ENCODE measurements at regions not wholly inside any gene's neighbourhood (a gene's known extent, or its start where the extent isn't known, plus 50 kb on each side); places are given as distances from the start of the nearest gene placed in this dataset.

- Histone ChIP-seq H3K27ac (ENCODE audit: low read length) (no peak overlapping the region), H3K27me3 (ENCODE audit: insufficient read depth, low read length) (no peaks in the 10 kb centered on the region), H3K4me3 (ENCODE audit: low read length) (no peak overlapping the region)
Measured at GRCh38 chr9:73470766-73471165, 319.1 kb downstream of the ANXA1 start.

DNA sequence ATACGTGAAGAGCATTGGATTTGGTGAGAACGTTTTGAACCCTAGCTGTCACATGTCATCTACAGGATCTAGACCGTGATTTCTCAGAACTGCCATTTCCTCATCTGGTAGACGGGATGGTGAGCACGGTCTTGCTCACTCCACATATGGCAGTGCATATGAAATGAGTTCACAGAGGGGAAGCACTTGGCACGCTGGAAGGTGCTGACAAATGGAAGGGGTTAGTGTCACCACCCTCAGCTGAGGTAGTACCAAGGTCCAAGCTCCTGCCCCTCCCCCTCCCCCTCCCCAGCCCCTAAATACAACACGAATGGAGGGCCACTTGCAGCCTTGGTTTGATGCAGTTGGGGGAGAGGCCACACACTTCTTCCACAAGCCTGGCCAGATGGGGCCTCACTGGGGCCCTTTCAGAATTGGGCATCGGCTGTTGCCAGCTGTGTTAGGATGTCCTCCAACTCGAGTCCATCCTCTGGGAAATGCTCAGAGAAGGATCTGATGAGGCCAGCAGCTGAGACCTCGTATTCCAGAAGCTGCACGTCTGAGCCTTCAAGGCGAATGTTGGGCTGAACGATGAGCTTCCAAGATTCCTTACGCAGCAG, 322.4 kb downstream of the ANXA1 start:
- Histone ChIP-seq H3K36me3 (ENCODE audit: insufficient read depth, low read depth, low read length) (no peaks in the 10 kb centered on the region), H3K27ac (ENCODE audit: low read length) (no peak overlapping the region), H3K4me1 (ENCODE audit: insufficient read depth, low read length) (no peaks in the 10 kb centered on the region), H3K9me3 (ENCODE audit: insufficient read depth, low read depth, low read length) (no peaks in the 10 kb centered on the region), H3K9ac (ENCODE audit: low read depth, low read length) (no peak overlapping the region), H3K27me3 (ENCODE audit: insufficient read depth, low read length) (no peaks in the 10 kb centered on the region), H3K4me3 (ENCODE audit: low read length) (no peak overlapping the region)

More at GRCh38 chr9:73470766-73471165, 319.1 kb downstream of the ANXA1 start:
- Histone ChIP-seq H3K9ac (ENCODE audit: low read depth, low read length) (no peak overlapping the region), H3K36me3 (ENCODE audit: insufficient read depth, low read depth, low read length) (no peaks in the 10 kb centered on the region), H3K4me1 (ENCODE audit: insufficient read depth, low read length) (no peaks in the 10 kb centered on the region), H3K9me3 (ENCODE audit: insufficient read depth, low read depth, low read length) (no peaks in the 10 kb centered on the region)

GRCh38 chr9:73474625-73475024, 323.0 kb downstream of the ANXA1 start:
- Histone ChIP-seq H3K4me1 (ENCODE audit: insufficient read depth, low read length) (no peaks in the 10 kb centered on the region), H3K9me3 (ENCODE audit: insufficient read depth, low read depth, low read length) (no peaks in the 10 kb centered on the region), H3K9ac (ENCODE audit: low read depth, low read length) (no peak overlapping the region), H3K36me3 (ENCODE audit: insufficient read depth, low read depth, low read length) (no peaks in the 10 kb centered on the region), H3K27ac (ENCODE audit: low read length) (no peak overlapping the region), H3K4me3 (ENCODE audit: low read length) (no peak overlapping the region), H3K27me3 (ENCODE audit: insufficient read depth, low read length) (no peaks in the 10 kb centered on the region)

DNA sequence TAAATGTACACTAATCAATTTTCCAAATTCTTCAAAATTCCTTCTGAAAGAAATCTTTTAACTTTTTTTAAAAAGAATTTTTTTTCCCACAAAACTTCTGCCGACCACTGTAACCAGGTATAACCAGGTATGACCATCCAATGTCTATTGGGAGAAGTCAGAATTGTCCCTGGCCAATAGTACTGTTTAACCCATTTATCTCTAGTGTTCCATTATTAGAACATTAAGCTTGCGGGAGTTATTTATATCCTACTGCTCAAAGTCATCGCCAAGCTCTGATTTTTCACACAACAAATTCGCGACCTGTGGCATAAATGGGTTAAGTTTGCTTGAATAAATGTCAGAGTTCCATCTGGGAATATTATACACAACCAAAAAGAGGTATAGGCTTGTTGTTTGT, 343.2 kb downstream of the ANXA1 start:
- H3K9ac ChIP-seq (ENCODE audit: low read depth, low read length): no peak overlapping the region
- no peak overlapping the region for H3K27ac ChIP-seq (ENCODE audit: low read length)
- no peaks in the 10 kb centered on the region for H3K27me3 ChIP-seq (ENCODE audit: insufficient read depth, low read length)
- no peaks in the 10 kb centered on the region for H3K9me3 ChIP-seq (ENCODE audit: insufficient read depth, low read depth, low read length)
- H3K36me3 ChIP-seq (ENCODE audit: insufficient read depth, low read depth, low read length): no peaks in the 10 kb centered on the region
- H3K4me1 ChIP-seq (ENCODE audit: insufficient read depth, low read length): no peaks in the 10 kb centered on the region
- H3K4me3 ChIP-seq (ENCODE audit: low read length): no peak overlapping the region

DNA sequence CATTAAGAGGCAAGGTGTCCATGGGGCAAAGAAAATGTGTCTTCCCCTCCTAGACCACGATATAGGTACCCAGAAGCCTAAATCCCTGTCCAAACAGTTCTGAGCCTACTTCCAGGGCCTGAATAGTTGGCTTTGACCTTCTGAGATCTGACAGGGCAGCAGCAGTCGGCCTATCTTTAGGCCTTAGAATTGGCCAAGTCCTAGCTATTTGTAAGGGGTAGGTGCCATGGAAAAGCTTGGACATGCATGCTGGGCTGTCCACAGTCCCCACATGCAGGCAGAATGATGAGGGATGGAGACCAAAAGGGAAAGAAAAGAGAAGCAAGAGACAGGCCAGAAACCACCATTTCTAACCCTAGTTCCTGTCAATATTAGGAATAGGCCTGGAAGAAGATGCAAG, 346.1 kb downstream of the ANXA1 start:
- Histone ChIP-seq H3K4me3 (ENCODE audit: low read length) (no peak overlapping the region), H3K27ac (ENCODE audit: low read length) (no peak overlapping the region), H3K27me3 (ENCODE audit: insufficient read depth, low read length) (no peaks in the 10 kb centered on the region), H3K9me3 (ENCODE audit: insufficient read depth, low read depth, low read length) (no peaks in the 10 kb centered on the region), H3K4me1 (ENCODE audit: insufficient read depth, low read length) (no peaks in the 10 kb centered on the region), H3K36me3 (ENCODE audit: insufficient read depth, low read depth, low read length) (no peaks in the 10 kb centered on the region), H3K9ac (ENCODE audit: low read depth, low read length) (no peak overlapping the region)

DNA sequence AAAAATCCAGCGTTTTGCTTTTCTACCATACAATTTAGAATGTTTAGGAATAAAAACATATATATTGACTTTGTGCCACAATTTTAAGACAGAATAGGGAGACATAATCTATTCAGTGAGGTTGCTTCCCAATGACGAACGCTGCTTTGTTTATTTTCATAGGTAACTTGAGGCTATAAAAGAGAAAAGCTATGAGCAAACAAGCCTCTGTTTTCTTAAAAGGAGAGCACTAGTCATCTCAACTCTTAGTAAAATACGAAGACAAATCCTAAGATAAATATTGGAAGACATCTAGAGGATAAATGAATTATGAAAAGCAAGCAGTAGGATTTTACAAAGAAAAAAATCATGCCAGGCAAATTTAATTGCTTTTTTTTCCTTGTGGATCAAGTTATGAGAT, 363.6 kb downstream of the ANXA1 start:
- no peak overlapping the region for H3K4me3 ChIP-seq (ENCODE audit: low read length)
- no peaks in the 10 kb centered on the region for H3K36me3 ChIP-seq (ENCODE audit: insufficient read depth, low read depth, low read length)
- no peak overlapping the region for H3K27ac ChIP-seq (ENCODE audit: low read length)
- H3K9ac ChIP-seq (ENCODE audit: low read depth, low read length): no peak overlapping the region
- H3K27me3 ChIP-seq (ENCODE audit: insufficient read depth, low read length): no peaks in the 10 kb centered on the region
- H3K9me3 ChIP-seq (ENCODE audit: insufficient read depth, low read depth, low read length): no peaks in the 10 kb centered on the region
- no peaks in the 10 kb centered on the region; the same call in 1 of the 2 replicates for H3K4me1 ChIP-seq (ENCODE audit: insufficient read depth, low read length)

GRCh38 chr9:73523391-73523790, 371.7 kb downstream of the ANXA1 start:
- Histone ChIP-seq H3K4me3 (ENCODE audit: low read length) (no peak overlapping the region), H3K9me3 (ENCODE audit: insufficient read depth, low read depth, low read length) (no peaks in the 10 kb centered on the region), H3K9ac (ENCODE audit: low read depth, low read length) (no peak overlapping the region), H3K36me3 (ENCODE audit: insufficient read depth, low read depth, low read length) (no peaks in the 10 kb centered on the region), H3K27me3 (ENCODE audit: insufficient read depth, low read length) (no peaks in the 10 kb centered on the region), H3K27ac (ENCODE audit: low read length) (no peak overlapping the region), H3K4me1 (ENCODE audit: insufficient read depth, low read length) (no peaks in the 10 kb centered on the region)

DNA sequence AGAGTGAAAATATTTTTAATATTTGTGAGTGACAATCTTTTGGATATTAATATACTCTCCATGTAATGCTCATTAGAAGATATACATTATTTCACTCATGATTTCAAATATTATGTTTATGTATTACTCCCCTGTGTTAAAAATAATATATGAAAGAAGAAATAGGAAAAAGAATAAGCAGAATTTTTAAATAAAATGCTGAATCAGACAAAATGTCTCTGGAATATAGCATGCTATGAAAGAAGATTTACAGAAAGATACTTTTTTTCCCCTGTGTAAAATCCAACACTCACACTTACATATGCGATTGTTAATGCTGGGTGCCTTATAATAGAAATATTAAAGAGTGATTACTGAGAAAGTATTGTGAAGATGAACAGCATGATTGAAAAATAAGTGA, 373.7 kb downstream of the ANXA1 start:
- no peaks in the 10 kb centered on the region for H3K27me3 ChIP-seq (ENCODE audit: insufficient read depth, low read length)
- H3K9me3 ChIP-seq (ENCODE audit: insufficient read depth, low read depth, low read length): no peaks in the 10 kb centered on the region
- no peak overlapping the region for H3K4me3 ChIP-seq (ENCODE audit: low read length)
- H3K9ac ChIP-seq (ENCODE audit: low read depth, low read length): no peak overlapping the region
- H3K36me3 ChIP-seq (ENCODE audit: insufficient read depth, low read depth, low read length): no peaks in the 10 kb centered on the region
- no peak overlapping the region for H3K27ac ChIP-seq (ENCODE audit: low read length)
- peaks cover under 1% of the 10 kb centered on the region; the same call in 1 of the 2 replicates for H3K4me1 ChIP-seq (ENCODE audit: insufficient read depth, low read length)

- H3K4me1 ChIP-seq (ENCODE audit: insufficient read depth, low read length): peaks cover 7% of the 10 kb centered on the region; the same call in 1 of the 2 replicates
- H3K27ac ChIP-seq (ENCODE audit: low read length): no peak overlapping the region
- no peak overlapping the region for H3K4me3 ChIP-seq (ENCODE audit: low read length)
- H3K27me3 ChIP-seq (ENCODE audit: insufficient read depth, low read length): no peaks in the 10 kb centered on the region
- no peaks in the 10 kb centered on the region for H3K9me3 ChIP-seq (ENCODE audit: insufficient read depth, low read depth, low read length)
- H3K36me3 ChIP-seq (ENCODE audit: insufficient read depth, low read depth, low read length): no peaks in the 10 kb centered on the region
- H3K9ac ChIP-seq (ENCODE audit: low read depth, low read length): no peak overlapping the region
Measured at GRCh38 chr9:73527521-73527920, 375.9 kb downstream of the ANXA1 start.

DNA sequence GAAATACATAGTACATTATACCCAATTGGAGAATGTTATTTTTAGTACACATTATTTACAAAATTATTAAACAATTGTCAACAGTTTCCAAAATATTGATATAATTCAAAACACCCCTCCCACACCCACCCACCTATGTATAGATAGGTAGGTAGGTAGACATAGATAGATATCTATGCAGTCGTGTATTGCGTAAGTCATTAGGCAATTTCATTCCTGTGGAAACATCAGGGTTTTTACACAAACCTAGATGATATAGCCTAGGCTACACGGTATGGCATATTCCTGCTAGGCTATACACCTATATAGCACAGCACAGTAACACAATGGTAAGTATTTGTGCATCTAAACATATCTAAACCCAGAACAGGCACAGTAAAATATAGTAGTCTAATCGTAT, 377.3 kb downstream of the ANXA1 start:
- H3K4me1 ChIP-seq (ENCODE audit: insufficient read depth, low read length): peaks cover 7% of the 10 kb centered on the region; the same call in 1 of the 2 replicates
- no peaks in the 10 kb centered on the region for H3K9me3 ChIP-seq (ENCODE audit: insufficient read depth, low read depth, low read length)
- no peaks in the 10 kb centered on the region for H3K27me3 ChIP-seq (ENCODE audit: insufficient read depth, low read length)

GRCh38 chr9:73529666-73530065, 378.0 kb downstream of the ANXA1 start:
- Histone ChIP-seq H3K4me3 (ENCODE audit: low read length) (no peak overlapping the region), H3K36me3 (ENCODE audit: insufficient read depth, low read depth, low read length) (no peaks in the 10 kb centered on the region), H3K4me1 (ENCODE audit: insufficient read depth, low read length) (peaks cover 7% of the 10 kb centered on the region; the same call in 1 of the 2 replicates), H3K9me3 (ENCODE audit: insufficient read depth, low read depth, low read length) (no peaks in the 10 kb centered on the region), H3K27ac (ENCODE audit: low read length) (no peak overlapping the region), H3K9ac (ENCODE audit: low read depth, low read length) (no peak overlapping the region), H3K27me3 (ENCODE audit: insufficient read depth, low read length) (no peaks in the 10 kb centered on the region)

More for the DNA sequence above, 377.3 kb downstream of the ANXA1 start:
- H3K27ac ChIP-seq (ENCODE audit: low read length): no peak overlapping the region
- no peak overlapping the region for H3K9ac ChIP-seq (ENCODE audit: low read depth, low read length)
- no peaks in the 10 kb centered on the region for H3K36me3 ChIP-seq (ENCODE audit: insufficient read depth, low read depth, low read length)
- H3K4me3 ChIP-seq (ENCODE audit: low read length): no peak overlapping the region

DNA sequence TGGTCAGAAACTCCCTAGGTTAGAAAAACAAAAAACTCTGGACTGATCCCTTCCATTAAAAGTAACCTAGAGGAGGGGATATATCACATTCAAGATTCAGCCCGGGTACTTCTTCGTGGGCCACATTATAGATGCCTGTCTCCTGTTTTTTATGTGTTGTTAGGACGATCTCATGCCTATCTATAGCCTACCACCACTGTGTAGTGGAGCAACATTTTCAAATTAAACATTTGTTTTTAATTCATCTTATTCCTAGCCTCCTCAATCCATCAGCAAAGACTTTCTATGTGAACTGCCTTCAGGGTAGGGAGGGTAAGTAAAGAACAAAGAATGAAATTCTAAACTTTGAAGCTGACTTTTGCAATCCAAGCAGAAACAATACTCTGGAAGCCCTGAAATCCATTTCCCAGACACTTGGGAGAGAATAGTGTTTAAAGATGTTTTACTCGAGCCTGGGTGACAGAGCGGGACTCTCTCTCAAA, 379.4 kb downstream of the ANXA1 start:
- Histone ChIP-seq H3K4me3 (ENCODE audit: low read length) (no peak overlapping the region), H3K27ac (ENCODE audit: low read length) (no peak overlapping the region), H3K27me3 (ENCODE audit: insufficient read depth, low read length) (no peaks in the 10 kb centered on the region), H3K36me3 (ENCODE audit: insufficient read depth, low read depth, low read length) (no peaks in the 10 kb centered on the region), H3K9ac (ENCODE audit: low read depth, low read length) (no peak overlapping the region), H3K9me3 (ENCODE audit: insufficient read depth, low read depth, low read length) (no peaks in the 10 kb centered on the region), H3K4me1 (ENCODE audit: insufficient read depth, low read length) (peaks cover 7% of the 10 kb centered on the region; the same call in 1 of the 2 replicates)

Data from iPS-20b (cell line).